ENCODE measurements at regions not wholly inside any gene's neighbourhood (a gene's known extent, or its start where the extent isn't known, plus 50 kb on each side); places are given as distances from the start of the nearest gene placed in this dataset.
"Not testable (repeated sequence)": the region's sequence is repeated elsewhere in the genome, so short reads cannot be mapped to it uniquely, and the experiment has no call there.

DNA sequence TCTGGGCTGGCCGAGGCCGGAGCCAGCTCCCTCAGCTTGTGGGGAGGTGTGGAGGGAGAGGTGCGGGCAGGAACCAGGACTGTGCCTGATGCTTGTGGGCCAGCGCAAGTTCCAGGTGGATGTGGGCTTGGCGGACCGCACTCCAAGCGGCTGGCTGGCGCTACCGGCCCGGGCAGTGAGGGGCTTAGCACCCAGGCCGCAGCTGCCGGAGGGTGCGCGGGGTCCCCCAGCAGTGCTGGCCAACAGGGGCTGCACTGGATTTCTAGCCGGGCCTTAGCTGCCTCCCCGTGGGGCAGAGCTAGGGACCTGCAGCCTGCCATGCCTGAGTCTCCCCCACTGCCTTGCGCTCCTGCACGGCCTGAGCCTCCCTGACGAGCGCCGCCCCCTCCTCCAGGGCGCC, 242.8 kb downstream of the CCSER2 start:
- no peak for DNase-seq

DNA sequence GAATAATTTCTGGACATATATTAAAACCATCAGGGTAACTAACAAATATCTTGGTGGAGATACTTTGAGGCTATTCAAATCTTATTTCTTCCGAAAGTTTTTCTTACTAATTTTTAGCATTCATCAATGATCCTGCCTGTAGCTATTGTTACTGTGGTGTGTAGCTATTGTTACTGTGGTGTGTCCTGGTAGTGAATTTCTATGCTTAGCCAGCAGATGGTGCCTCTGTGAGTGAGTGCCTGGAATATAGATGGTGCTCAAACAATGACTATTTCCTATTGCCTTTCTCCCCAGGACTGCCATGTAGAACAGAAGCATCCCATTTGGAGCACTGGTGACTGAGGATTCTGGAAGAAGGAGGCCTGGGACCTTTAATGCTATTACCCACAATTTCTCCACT, 245.7 kb downstream of the CCSER2 start:
- DNase-seq: no peak

DNA sequence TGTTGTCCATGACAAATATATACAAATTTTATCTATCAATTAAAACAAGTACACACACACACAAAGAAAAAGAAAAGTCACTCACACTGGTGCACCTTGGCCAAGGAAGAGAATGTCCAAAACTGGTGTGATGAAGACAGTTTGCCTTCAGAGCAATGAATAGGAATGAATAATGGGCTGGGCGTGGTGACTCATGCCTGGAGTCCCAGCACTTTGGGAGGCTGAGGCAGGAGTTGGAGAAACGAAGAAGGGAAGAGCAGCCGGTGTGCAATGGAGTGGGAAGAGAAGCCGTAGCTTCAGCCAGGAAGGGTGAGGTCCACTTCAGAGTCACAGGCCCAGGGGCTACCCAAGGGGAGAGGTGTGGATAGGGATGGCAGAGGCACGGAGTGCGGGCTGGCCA, 253.6 kb downstream of the CCSER2 start:
- DNase-seq: no peak

DNA sequence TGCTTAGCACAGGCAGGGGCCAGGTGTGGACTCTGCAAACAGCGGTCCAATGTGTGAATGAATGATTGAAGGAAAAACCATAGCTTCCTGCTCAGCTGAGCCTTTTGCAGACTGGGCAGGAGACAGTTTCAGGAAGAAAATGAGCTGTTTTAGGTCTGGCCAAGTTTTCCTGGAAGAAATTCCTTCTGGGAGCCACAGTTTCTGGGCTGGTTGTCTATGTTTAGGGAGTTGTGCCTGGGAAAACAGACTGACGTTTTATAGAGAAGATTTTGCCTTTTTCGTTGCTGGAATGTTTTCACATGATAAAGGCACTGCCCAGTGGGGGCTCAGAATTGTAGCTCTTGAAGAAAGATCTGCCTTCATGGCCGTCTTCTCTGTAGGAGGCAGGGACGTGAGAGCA, 255.1 kb downstream of the CCSER2 start:
- DNase-seq: no peak

DNA sequence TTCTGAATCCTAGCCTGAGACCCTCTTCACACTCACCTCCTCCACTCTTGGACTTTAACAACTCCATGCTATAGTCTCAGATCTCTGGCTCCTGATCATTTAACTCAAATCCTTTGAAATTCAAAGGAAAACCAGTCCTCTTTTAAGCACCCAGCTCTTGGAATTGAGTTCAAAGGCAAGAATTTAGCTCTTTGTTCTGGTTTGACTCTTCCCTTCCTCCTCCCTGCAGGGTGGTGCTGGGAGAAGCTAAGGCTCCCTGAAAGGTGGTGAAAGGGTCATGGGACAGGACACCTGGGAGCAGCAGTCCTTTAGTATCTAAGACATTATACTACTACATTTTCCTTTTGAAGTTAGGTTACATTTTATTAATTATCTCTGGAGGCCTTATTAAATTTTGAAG, 259.4 kb downstream of the CCSER2 start:
- DNase-seq: no peak

DNA sequence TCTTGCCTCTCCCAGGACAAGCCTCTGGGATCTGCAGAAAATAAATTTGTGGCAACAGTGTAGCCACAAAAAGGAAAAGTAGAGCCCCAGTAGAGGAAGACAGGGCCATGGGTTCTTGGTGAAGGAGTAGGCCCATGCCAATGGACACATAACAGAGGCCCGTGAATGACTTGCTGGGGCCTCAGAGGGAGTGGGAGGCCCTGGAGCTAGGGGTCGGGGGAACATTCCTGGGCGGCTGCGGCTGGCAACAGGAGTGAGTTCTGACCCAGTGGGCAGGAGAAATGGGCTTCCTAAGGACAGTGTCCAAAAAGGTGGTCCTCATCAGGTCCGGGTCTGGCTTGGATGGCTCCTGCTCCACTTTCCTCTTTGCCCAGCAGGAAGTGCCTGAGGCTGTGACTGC, 260.0 kb downstream of the CCSER2 start:
- no peak for DNase-seq

DNA sequence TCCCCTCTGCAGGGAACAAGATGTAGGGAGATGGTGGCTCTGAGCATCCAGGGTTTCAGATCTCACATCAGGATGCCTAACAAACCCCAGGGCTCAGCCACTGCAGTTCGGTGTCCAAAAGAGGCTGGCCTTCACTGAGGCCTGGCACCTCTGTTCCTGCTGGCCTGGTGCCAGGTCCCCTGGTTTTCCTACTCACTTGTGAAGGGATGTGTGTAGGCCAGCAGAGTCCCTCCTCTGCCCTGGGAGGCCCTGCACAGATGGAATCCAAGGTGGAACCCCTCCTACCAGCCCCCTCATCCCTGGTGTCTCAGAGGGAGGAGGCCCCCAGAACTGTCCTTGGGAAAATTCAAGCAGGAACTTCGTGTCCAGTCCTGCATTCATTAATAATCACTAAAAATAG, 260.6 kb downstream of the CCSER2 start:
- no peak for DNase-seq

DNA sequence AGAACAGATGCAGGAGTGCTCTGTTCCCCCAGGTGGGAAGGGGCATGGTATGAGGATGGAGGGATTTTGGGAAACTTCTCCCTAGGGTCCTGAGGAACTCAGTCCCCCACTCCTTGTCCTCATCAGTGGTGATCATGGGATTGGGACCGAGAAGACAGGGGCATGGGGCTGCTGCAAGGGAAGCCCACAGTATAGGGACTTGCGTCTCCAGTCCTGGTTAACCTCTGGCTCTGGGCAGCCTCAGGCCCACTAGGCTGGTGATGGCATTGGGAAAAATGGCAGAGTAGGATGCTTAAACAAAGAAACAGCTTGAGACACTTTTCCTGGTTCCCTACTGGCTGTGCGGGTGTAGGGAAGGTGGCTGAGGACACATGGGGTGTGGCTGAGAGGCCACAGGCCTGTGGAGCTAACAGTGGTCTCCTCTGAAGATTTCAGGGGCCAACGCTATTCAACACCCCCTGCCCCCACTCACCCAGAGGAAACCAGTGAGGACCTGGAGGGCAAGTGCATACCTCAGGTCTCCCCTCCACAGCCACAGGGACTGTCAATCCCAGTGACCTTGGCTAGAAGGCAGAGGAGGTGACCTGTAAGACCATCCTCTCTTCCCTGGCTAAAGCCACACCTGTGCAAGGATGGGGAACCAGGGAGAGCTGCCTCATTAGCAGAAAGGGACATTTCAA, 261.3 kb downstream of the CCSER2 start:
- DNase-seq: no peak

DNA sequence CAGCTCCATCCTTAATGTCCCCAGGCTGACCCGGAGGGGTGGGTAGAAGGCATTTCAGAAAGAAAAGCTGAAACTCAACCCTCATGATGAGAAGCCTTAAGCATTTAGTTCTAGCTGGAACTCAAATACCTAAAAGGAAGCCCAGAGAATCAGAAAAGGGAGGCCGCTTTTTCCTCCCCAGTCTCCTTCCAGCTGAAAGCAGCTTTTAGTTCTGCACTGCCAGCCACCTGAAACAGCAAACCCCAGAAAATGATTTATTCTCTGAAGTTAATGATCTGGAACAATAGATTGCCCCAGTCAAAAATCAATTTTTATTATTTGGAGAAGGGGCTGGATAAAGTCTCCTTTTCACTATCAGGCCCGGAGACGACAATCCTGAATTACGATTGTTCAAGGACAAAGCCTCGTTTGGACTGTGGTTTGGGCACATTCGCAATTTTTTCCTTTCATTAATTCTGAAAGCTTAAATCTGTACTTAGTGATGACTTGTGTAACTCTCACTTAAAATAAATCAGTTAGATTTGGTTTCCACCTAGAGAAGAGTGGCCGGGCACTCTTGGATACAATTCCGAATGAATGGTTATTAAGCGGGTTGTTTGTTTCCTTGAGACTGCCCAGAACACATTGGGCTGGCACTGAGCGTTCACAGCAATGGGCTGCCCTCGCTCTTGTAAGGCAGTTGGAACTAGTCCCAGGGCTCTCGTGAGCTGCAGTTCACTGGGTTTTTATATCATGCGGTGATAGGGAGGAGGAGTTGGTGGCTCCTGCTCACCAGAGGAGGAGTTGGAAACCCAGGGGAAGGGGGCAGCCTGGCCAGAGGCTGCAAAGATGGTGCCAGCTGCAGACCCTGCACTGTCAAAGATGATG, 262.2 kb downstream of the CCSER2 start:
- no peak for DNase-seq

DNA sequence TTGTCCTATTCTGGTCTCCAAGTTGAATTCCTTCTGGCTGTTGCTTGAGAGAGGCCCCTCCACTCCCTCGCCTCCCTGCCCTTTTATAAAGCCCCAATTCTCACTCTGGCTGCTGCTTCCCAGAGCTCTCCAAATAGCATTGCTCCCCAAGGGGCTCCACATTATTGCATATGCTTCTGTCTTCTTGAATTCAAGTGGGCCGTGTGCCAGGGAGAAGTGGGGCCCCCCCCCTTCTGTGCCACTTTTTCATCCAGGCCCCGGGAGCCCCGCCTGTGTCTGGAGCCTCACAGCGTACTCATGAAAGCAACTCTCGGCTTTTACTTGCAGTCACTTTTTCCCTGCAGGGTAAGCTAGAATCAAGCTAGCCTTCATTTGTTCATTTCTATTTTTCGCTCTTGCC, 265.1 kb downstream of the CCSER2 start:
- DNase-seq: no peak

DNA sequence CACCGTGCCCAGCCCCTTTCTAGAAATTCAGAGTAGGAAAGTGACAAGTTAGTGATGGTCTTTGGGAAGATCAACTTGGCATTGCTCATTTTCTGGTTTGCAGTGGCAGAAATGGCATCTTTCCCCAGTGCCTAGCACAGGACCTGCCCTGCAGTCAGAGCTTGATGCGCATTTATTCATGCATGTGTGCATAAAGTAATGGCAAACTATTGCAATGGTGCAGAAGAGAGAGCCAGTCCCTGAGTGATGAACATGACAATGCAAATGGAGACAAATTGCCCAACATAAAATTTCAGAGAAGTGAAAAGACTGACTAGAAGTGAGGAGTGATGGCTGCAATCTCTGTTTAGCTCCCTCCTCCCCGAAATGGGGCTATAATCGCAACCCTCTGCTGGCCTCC, 268.2 kb downstream of the CCSER2 start:
- no peak for DNase-seq

DNA sequence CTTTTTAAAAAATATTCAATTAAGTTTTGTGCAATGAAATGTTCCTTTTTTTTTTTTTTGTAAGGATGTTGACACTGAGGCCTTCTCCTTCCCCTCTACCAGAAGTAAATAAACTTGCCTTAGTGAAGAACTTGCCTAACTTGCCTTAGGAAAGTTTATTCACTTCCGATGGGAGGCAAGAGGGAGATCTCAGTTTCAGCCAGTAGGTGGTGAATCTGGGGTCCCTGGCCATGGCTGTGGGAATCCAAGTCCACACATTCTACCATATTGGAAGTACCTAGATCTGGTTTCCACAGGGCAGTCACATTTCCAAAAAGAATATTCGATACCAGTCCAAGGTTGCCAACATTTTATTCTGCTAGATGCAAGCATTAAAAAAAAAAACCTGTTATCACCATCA, 270.9 kb downstream of the CCSER2 start:
- DNase-seq: no peak

DNA sequence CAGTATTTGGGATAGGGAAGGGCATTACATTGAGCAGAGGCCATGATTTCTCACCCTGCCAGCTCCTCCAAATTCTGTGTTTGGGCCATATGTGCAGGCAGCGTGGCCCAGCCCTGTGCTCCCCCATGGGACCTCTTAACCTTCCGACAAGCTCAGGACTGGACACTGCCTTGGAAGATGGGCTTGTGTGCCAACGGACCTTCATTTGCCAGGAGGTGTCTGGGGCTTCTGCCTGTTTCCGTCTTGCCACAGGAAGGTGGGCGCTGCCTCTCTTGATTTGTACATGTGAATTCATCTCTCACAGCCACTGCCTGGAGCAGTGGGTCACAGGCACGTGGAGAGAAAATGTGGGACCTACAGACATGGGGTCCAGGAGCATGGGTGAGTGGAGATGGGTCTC, 272.6 kb downstream of the CCSER2 start:
- DNase-seq: no peak

DNA sequence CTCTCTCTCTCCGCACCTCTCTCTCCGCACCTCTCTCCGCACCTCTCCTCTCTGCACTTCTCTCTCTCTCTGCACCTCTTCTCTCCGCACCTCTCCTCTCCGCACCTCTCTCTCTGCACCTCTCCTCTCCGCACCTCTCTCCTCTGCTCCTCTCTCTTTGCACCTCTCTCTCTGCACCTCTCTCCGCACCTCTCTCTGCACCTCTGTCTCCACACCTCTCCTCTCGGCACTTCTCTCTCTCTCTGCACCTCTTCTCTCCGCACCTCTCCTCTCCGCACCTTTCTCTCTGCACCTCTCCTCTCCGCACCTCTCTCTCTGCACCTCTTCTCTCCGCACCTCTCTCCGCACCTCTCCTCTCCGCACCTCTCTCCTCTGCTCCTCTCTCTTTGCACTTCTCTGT, 274.2 kb downstream of the CCSER2 start:
- not testable (repeated sequence) for DNase-seq

DNA sequence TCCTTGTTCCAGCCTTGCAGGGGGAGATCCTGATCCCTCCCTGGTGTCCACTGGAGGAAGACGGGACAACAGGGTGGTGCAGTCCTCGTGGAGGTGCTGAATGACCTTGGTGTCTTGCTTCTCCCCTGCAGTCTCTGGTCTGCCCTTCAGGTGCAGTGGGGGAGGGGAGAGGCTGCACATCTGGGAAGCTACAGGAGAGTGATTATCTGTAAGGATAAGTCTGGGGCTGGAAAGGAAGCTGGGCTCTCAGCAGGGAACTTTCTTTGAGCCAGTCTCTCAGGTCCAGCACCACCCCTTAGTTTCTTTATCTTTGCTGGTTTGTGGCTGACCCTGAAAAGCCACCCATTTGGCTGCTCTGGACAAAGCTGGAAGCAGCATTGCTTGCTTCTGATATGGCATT, 275.6 kb downstream of the CCSER2 start:
- no peak for DNase-seq

DNA sequence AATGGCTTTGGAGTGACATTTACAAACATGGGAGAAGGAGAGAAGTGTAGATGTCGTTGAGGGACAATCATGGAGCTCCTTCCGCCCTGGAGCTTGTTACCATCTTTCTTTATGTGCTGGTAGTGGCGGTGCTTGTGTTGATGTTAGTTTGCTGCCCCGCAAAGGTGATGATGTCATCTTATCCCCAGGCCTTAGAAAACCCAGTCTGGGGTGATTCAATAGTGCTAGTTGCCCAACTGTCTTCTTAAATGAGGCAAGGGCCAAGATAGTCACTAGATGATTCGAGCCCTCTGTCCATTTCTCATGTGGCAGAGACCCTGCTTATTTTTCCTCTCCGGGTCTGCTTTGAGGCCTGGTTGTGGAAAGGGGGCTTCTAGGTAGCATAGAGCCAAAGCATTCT, 277.4 kb downstream of the CCSER2 start:
- DNase-seq: peak; percentile 5

DNA sequence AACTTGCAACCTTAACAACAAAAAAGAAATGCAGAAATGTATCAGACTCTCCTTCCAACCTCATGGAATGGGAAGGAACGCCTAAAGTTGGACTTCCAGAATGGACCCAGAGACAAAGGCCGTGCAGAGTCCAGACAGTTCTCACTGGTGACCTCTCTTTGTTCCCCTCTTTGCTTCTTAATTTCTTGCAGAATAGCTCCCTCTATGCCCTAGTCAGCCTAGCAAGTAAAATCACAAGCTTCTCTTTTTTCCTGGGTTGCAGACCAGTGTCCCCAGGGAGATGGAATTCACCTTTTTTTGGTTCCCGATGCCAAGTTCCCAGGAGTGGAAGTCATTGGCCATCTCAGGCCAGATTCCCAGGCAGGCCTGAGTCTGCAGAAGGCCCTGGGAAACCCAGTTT, 278.0 kb downstream of the CCSER2 start:
- no peak for DNase-seq

DNA sequence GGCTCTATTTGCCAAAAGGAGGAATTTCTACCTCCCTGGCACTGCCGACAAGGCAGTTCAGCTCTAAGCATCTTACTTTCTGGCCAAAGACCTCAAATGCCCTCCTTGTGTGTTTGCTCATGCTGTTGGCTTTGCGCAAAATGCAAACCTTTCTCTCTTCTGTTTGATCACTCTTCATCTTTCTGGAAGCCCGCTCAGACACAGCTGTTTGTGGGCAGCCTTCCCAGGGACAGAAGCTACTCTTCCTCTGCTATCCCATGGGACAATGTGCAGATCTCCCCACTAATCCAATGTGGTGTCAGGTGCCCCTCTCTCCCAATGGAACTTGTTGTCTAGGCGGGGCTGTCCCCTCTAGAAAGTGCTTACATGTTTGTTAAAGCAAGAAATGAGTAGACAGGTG, 278.7 kb downstream of the CCSER2 start:
- DNase-seq: no peak

DNA sequence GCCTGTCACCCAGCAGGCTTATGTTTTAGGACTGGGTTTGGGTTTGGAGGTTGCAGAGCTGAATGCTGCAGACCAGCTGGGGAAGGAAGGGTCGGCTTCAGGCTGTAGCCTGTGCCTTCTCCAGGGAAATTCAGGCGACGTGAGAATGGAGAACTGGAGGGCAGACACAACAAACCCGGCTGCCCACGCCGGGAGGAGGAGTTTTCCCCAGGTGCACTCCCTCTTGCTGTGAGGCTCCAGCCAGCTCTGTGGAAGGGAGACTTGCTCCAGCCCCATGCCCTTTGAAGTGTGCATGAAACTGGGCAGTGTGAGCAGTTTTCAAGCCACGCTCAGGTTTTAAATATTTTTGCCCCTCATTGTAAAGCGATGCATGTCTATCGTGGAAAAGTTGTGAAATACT, 279.1 kb downstream of the CCSER2 start:
- DNase-seq: no peak

DNA sequence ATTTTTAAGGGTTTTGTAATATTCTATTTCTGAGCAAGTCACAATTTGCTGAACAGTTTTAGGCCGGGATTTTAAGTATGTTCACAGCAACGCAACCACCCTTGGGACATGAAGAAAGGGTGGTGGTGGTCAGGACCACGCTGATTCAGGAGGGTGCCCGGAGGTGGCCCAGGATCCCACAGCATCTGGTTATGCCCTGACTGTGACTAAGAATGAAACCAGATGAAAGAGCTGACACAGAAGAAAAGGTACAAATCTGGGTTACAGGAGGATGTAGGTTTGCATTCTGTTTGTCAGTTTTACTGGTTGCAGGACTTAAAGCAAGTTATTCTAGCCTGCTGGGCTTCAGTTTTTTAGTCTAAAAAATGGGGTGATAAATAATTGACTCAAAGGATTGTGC, 279.7 kb downstream of the CCSER2 start:
- no peak for DNase-seq

DNA sequence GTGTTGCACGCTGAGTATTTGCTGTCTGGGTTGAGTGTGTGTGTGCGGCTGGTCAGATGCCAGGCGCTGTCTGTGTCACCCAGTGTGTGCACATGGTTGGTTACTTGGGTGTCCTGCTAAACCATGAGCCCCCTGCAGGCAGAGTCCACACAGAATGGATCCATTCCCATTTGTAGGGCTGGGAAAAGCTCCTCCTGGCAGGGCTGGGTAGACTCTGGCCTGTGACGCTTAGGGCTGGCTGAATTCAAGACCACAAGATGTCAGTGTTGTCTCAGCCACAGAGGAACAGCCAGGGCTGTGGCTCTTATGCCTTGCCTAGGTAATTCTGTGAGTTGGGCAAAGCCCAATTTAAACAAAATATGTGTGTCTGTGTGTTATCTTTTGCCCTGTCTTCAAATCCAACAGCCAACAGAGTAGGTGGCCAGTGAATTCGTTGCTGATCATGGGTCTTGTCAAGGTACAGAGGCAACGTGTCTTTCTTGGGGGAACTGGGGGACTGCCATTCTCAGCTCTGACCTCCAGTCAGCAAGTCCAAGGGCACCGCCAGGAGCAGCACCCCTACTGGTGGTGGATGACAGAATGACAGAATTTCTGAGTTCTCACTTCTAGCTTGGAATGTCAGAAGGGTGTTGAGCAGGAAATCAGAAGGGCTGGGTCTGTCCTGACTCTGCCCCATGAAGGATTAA, 285.1 kb downstream of the CCSER2 start:
- no peak for DNase-seq

DNA sequence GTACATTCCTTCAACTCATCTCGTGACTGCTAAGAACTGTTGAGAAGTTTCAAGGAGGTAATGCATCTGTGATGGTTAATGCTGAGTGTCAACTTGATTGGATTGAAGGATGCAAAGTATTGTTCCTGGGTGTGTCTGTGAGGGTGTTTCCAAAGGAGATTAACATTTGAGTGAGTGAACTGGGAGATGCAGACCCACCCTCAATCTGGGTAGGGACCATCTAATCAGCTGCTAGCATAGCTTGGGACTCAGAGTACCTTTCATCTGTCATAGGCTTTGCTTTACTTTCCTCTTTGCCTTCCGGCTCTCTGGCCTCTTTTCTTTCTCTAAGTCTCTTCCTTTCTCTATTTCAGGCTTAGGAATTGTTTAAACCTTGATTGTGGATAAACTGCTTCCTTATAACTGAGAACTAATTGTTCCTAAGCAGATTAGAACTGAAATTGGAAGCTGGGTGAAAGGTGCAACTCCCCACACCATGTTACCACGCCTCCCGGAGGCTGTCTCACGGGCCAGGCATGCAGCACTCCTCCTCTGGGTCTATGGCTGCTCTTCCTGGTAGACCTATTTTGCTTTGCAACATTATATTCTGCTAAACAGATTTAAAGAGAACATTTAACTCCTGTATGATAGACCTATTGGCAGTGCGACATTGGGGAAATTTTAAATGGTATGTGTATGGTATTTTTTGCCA, 298.2 kb downstream of the CCSER2 start:
- DNase-seq: no peak

DNA sequence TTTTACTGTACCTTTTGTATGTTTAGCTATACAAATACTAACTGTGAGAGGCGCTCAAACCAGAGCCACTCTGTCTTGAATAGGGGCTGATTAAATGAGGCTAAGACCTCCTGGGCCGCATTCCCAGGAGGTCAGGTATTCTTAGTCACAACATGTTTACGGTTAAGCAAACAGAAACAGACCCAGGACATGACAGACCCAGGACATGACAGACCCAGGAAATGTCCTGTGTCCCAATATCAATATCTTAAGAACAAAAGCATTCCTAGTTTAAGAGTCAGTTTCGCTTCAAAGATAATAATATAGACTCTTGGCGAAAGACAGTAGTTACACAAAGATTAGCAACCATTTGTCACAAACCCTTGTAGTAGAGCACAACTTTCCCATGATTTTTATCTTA, 304.5 kb downstream of the CCSER2 start:
- no peak for DNase-seq

DNA sequence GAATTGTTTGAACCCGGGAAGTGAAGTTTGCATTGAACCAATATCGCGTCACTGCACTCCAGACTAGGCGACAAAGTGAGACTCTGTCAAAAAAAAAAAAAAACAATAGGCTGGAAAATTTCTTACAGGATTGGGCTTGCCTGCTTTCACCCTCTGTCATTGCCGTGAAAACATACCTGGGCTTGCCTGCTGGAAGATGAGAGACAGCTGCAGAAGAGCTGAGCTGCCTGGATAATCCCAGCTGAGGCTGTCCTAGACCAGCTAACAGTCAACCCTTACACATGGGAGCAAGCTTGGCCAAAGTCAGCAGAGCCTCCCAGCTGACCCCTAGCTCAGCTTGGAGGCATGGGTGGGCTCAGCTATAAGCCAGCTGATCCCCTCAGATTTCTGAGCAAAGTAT, 306.2 kb downstream of the CCSER2 start:
- DNase-seq: no peak
